Loucy (cell line): ENCODE measurements at regions not wholly inside any gene's neighbourhood (a gene's known extent, or its start where the extent isn't known, plus 50 kb on each side); places are given as distances from the start of the nearest gene placed in this dataset.

Experiments
- H2AFZ ChIP-seq: fragments of 200-600 bp; sonication (generic); 2 replicates; pipeline ENCODE4 v1.6.0; 2016; ENCODE audit warnings: antibody characterized with exemption, mild to moderate bottlenecking, low read length, moderate library complexity
- H3F3A ChIP-seq: fragments of 200-600 bp; 2 replicates; pipeline ENCODE4 v1.6.0; 2016; ENCODE audit warnings: antibody characterized with exemption, low read depth, mild to moderate bottlenecking
- H3K27me3 ChIP-seq: fragments of 200-600 bp; sonication (generic); 2 replicates; pipeline ENCODE4 v1.6.1; 2014; ENCODE audit warnings: low read length, mild to moderate bottlenecking; ENCODE audit not compliant: insufficient read depth, poor library complexity, severe bottlenecking
- H3K36me3 ChIP-seq: fragments of 200-600 bp; sonication (generic); 2 replicates; pipeline ENCODE4 v1.6.1; 2016; ENCODE audit warnings: low read length; ENCODE audit not compliant: insufficient read depth
- H3K4me1 ChIP-seq: fragments of 200-600 bp; sonication (generic); 2 replicates; pipeline ENCODE4 v1.5.1; 2014; ENCODE audit warnings: low read length, mild to moderate bottlenecking; ENCODE audit not compliant: insufficient read depth, poor library complexity, severe bottlenecking
- H3K4me2 ChIP-seq: fragments of 200-600 bp; sonication (generic); 2 replicates; pipeline ENCODE4 v1.6.0; 2014; ENCODE audit warnings: antibody characterized with exemption, low read length, low read depth, mild to moderate bottlenecking; ENCODE audit not compliant: poor library complexity, severe bottlenecking
- H3K4me3 ChIP-seq: fragments of 200-600 bp; sonication (generic); 2 replicates; pipeline ENCODE4 v1.5.1; 2014; ENCODE audit warnings: low read length, mild to moderate bottlenecking, mixed read lengths; ENCODE audit not compliant: poor library complexity, severe bottlenecking
- H3K79me2 ChIP-seq: fragments of 200-600 bp; sonication (generic); 2 replicates; pipeline ENCODE4 v1.6.1; 2014; ENCODE audit warnings: low read length; ENCODE audit not compliant: insufficient read depth
- H3K9ac ChIP-seq: fragments of 200-600 bp; sonication (generic); 2 replicates; pipeline ENCODE4 v1.6.0; 2014; ENCODE audit warnings: mild to moderate bottlenecking, low read depth, low read length, moderate library complexity; ENCODE audit not compliant: poor library complexity, severe bottlenecking
- H3K9me2 ChIP-seq: fragments of 200-600 bp; sonication (generic); replicated peaks from 2 replicates; pipeline ENCODE4 v1.6.1; 2016; ENCODE audit warnings: low read depth, low read length, mixed read lengths
- H3K9me3 ChIP-seq: fragments of 200-600 bp; sonication (generic); 2 replicates; pipeline ENCODE4 v1.6.1; 2014; ENCODE audit warnings: mild to moderate bottlenecking, antibody characterized with exemption, low read length, low read depth; ENCODE audit not compliant: insufficient read depth
- H4K20me1 ChIP-seq: fragments of 200-600 bp; sonication (generic); 2 replicates; pipeline ENCODE4 v1.6.0; 2014; ENCODE audit warnings: antibody characterized with exemption, low read length, mild to moderate bottlenecking; ENCODE audit not compliant: insufficient read depth, poor library complexity, severe bottlenecking
- EZH2phosphoT487 ChIP-seq: fragments of 200-600 bp; IDR thresholded peaks from 2 replicates; pipeline ENCODE4 v1.6.1; 2018; ENCODE audit warnings: antibody characterized with exemption, mild to moderate bottlenecking, moderate library complexity, borderline replicate concordance
- TF ChIP-seq, protein P1 (sequence below): fragments of 200-600 bp; sonication (generic); conservative IDR thresholded peaks from 2 replicates; pipeline ENCODE4 v1.5.1; 2014; ENCODE audit warnings: mild to moderate bottlenecking, antibody characterized with exemption, low read length

GRCh38 chr7:156184164-156184563 is 371.9 kb upstream of the SHH start:
- Histone ChIP-seq H3K4me3 (no peak overlapping the region), H3F3A (no peaks in the 10 kb centered on the region), H3K4me1 (no peaks in the 10 kb centered on the region), H4K20me1 (no peaks in the 10 kb centered on the region), H3K9me3 (no peaks in the 10 kb centered on the region; the same call in 1 of the 2 replicates), H3K4me2 (no peak overlapping the region), H3K9me2 (no peaks in the 10 kb centered on the region), H3K36me3 (no peaks in the 10 kb centered on the region), H3K79me2 (no peaks in the 10 kb centered on the region), H2AFZ (no peak overlapping the region), H3K27me3 (no peaks in the 10 kb centered on the region), H3K9ac (no peak overlapping the region)
- TF ChIP-seq EZH2phosphoT487 = no peak
- TF ChIP-seq, protein P1, sequence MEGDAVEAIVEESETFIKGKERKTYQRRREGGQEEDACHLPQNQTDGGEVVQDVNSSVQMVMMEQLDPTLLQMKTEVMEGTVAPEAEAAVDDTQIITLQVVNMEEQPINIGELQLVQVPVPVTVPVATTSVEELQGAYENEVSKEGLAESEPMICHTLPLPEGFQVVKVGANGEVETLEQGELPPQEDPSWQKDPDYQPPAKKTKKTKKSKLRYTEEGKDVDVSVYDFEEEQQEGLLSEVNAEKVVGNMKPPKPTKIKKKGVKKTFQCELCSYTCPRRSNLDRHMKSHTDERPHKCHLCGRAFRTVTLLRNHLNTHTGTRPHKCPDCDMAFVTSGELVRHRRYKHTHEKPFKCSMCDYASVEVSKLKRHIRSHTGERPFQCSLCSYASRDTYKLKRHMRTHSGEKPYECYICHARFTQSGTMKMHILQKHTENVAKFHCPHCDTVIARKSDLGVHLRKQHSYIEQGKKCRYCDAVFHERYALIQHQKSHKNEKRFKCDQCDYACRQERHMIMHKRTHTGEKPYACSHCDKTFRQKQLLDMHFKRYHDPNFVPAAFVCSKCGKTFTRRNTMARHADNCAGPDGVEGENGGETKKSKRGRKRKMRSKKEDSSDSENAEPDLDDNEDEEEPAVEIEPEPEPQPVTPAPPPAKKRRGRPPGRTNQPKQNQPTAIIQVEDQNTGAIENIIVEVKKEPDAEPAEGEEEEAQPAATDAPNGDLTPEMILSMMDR = no peak

DNA sequence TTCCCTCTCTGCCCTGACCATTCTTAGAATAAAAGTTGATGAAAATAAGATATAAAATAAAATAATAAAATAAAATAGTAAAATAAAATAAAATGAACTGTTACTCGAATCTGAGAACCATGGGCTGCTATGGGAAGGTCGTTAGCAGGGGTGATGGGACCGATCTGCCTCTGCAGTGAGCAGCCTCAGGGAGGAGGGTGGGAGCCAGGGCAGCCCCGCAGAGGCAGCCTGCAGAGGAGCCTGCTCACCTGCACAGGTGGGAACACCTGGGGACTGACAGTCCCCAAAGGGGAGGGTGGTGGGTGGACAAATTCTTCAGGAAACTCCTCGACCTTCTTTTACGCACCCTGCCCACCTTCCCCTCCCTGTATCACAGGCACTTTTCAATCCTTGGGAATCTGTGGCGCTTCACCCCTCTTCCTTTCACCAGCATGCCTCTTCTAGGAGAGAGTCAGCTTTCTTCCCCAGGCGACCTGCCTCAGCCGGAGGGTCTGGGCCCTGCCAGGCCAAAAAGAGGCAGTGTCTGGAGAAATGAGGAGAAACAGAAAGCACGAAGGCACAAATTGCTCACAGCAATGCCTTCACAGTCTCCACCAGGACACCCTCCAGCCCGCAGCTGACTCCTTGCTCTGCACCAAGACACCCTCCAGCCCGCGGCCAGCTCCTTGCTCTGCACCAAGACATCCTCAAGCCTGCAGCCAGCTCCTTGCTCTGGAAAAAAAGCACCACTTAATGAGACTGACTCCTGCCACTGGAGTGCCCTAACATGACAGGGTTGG is 368.4 kb upstream of the SHH start:
- no peaks in the 10 kb centered on the region for H3F3A ChIP-seq
- no peaks in the 10 kb centered on the region for H3K36me3 ChIP-seq
- TF ChIP-seq, protein P1 = no peak
- no peak for TF ChIP-seq EZH2phosphoT487
- no peaks in the 10 kb centered on the region for H3K79me2 ChIP-seq
- H3K9me3 ChIP-seq = no peaks in the 10 kb centered on the region; the same call in 1 of the 2 replicates
- no peaks in the 10 kb centered on the region for H4K20me1 ChIP-seq
- H3K4me3 ChIP-seq = no peak overlapping the region
- no peak overlapping the region for H2AFZ ChIP-seq
- no peaks in the 10 kb centered on the region for H3K4me1 ChIP-seq
- H3K9me2 ChIP-seq = no peaks in the 10 kb centered on the region
- H3K27me3 ChIP-seq = no peaks in the 10 kb centered on the region
- no peak overlapping the region for H3K4me2 ChIP-seq
- H3K9ac ChIP-seq = no peak overlapping the region

DNA sequence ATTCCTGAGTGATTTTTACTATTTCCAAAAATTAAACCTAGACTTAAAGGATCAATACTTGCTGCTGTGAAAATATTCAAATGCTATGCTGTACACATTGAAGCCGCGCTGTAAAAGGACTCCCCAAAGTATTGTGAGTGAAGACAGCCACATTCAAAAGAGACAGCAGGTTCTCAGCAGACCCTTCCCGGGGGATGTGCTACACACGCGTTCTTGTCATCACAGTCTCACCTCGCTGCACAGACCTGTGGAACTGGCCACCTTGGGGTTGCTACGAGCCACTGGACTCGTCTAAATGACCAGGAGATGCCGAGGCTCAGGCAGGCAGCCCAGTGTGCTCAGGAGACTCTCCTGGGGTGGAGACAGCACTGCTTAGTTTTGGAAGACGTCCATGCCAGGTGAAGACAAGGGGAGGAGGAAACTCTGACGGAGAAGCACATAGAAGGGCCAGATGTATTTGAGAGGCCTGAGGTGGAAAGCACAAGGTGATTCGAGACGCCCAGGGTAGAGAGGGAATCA is 367.7 kb upstream of the SHH start:
- no peaks in the 10 kb centered on the region for H3F3A ChIP-seq

More for the DNA sequence above, 367.7 kb upstream of the SHH start:
- H3K4me1 ChIP-seq = no peaks in the 10 kb centered on the region
- H4K20me1 ChIP-seq = no peaks in the 10 kb centered on the region
- no peak overlapping the region for H3K9ac ChIP-seq
- peaks cover 2% of the 10 kb centered on the region; the same call in 1 of the 2 replicates for H3K9me3 ChIP-seq
- no peaks in the 10 kb centered on the region for H3K79me2 ChIP-seq
- no peaks in the 10 kb centered on the region for H3K9me2 ChIP-seq
- H3K36me3 ChIP-seq = no peaks in the 10 kb centered on the region
- no peak overlapping the region for H2AFZ ChIP-seq
- TF ChIP-seq, protein P1 = no peak
- no peak for TF ChIP-seq EZH2phosphoT487
- no peak overlapping the region for H3K4me2 ChIP-seq
- no peak overlapping the region for H3K4me3 ChIP-seq
- no peaks in the 10 kb centered on the region for H3K27me3 ChIP-seq
